ENCODE measurements at regions not wholly inside any gene's neighbourhood (a gene's known extent, or its start where the extent isn't known, plus 50 kb on each side); places are given as distances from the start of the nearest gene placed in this dataset.

DNA sequence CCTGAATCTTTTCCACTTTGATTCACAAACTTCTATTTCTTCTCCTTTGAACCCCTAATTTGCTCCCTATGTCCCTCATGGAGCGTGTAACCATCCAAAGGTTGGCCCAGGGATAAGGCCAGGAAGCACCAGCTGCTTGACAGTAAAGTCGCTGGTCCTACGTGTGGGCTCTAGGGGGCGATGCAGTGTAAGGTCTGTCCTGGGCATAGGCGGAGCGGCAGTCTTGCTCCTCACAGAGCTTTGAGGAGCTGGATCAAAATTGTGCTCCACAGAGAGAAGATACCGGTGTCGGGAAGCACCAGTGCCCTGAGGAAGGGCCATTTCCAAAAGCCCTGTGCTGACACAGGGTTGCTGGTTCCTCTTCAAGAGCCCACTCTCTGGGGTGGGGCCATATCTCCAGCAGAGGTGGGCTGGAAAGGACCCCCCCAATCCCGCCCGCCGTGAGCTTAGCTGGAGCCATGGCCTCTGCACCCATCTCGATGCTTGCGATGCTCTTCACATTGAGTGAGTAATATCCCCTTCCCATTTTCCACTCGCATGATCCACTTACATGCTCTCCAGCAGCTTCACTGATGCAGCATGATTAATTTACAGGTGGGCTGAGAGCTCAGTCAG, 49.9 kb upstream of the OR4E1 start:
- no peak for DNase-seq

Measured in C1 segment of cervical spinal cord (tissue), 14 donors.